ENCODE measurements at regions not wholly inside any gene's neighbourhood (a gene's known extent, or its start where the extent isn't known, plus 50 kb on each side); places are given as distances from the start of the nearest gene placed in this dataset.

DNA sequence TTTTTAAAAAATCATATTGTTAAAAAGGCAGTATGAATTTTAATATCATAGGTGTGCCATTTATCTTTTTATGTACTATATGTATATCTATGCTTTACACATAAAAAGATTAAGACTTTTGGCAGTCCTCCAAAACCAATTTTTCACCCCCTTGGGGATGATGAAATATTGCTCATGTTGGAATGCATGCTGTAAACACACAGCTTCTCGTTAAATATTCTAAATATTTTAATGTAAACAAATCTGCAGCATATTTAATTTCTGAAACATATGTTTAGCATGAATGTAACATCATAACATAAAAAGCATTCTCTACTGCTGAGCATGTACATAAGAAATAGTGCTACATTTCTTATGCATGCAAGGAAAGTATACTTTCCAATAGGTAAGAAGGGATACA lies 484.3 kb upstream of the LRATD1 start:
- no peaks in the 10 kb centered on the region for H3K4me1 Mint-ChIP-seq (ENCODE audit: low read depth)
- no peaks in the 10 kb centered on the region for H3K36me3 Mint-ChIP-seq (ENCODE audit: low read depth)
- no peak for DNase-seq (ENCODE audit: low spot score)
- intact Hi-C loops (cut with micrococcal nuclease), result no loop called here
- peaks cover 4% of the 10 kb centered on the region for H3K9me3 Mint-ChIP-seq
- no peaks in the 10 kb centered on the region for H3K27me3 Mint-ChIP-seq (ENCODE audit: low read depth)
- no peak overlapping the region for H3K4me3 Mint-ChIP-seq (ENCODE audit: low read depth)
- H3K27ac Mint-ChIP-seq, result no peak overlapping the region

- Mint-ChIP-seq H3K36me3 (ENCODE audit: low read depth) (no peaks in the 10 kb centered on the region), H3K4me3 (ENCODE audit: low read depth) (no peak overlapping the region), H3K4me1 (ENCODE audit: low read depth) (no peaks in the 10 kb centered on the region), H3K9me3 (peaks cover 29% of the 10 kb centered on the region), H3K27me3 (ENCODE audit: low read depth) (no peaks in the 10 kb centered on the region), H3K27ac (no peak overlapping the region)
- intact Hi-C loops (cut with micrococcal nuclease), result no loop called here
- DNase-seq (ENCODE audit: low spot score), result no peak
Measured at GRCh38 chr2:14157816-14158215, 474.7 kb upstream of the LRATD1 start.

DNA sequence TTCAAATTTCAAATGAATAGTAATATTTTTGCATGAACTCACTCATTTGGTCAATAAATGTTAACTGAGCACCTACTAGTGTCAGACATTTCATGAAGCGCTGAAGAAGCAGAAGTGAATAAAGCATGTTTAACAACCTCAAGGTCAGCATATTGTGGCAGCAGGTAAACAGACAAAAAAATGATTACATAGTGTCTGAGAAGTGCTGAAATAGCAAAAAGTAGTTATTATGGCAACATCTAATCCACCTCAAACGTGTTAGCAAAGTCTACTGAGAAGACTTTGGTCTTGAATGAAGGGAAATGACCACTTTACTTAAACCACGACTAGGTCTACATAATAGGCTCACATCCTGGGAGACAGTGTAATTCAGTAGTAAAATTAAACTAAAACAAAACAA lies 452.2 kb upstream of the LRATD1 start:
- H3K36me3 Mint-ChIP-seq (ENCODE audit: low read depth), result no peaks in the 10 kb centered on the region
- H3K27me3 Mint-ChIP-seq (ENCODE audit: low read depth), result no peaks in the 10 kb centered on the region
- H3K4me3 Mint-ChIP-seq (ENCODE audit: low read depth), result no peak overlapping the region
- no peak for DNase-seq (ENCODE audit: low spot score)
- peaks cover 25% of the 10 kb centered on the region for H3K9me3 Mint-ChIP-seq
- no peak overlapping the region for H3K27ac Mint-ChIP-seq
- intact Hi-C loops (cut with micrococcal nuclease), result no loop called here
- no peaks in the 10 kb centered on the region for H3K4me1 Mint-ChIP-seq (ENCODE audit: low read depth)

- H3K36me3 Mint-ChIP-seq (ENCODE audit: low read depth), result no peaks in the 10 kb centered on the region
- peaks cover 18% of the 10 kb centered on the region for H3K9me3 Mint-ChIP-seq
- no peaks in the 10 kb centered on the region for H3K4me1 Mint-ChIP-seq (ENCODE audit: low read depth)
Measured at GRCh38 chr2:14182227-14182946, 450.1 kb upstream of the LRATD1 start.

GRCh38 chr2:14185906-14186305 lies 446.6 kb upstream of the LRATD1 start:
- intact Hi-C loops (cut with micrococcal nuclease), result no loop called here
- DNase-seq (ENCODE audit: low spot score), result no peak
- H3K36me3 Mint-ChIP-seq (ENCODE audit: low read depth), result no peaks in the 10 kb centered on the region
- H3K27ac Mint-ChIP-seq, result no peak overlapping the region
- H3K9me3 Mint-ChIP-seq, result peaks cover 22% of the 10 kb centered on the region
- no peak overlapping the region for H3K4me3 Mint-ChIP-seq (ENCODE audit: low read depth)
- H3K4me1 Mint-ChIP-seq (ENCODE audit: low read depth), result no peaks in the 10 kb centered on the region
- no peaks in the 10 kb centered on the region for H3K27me3 Mint-ChIP-seq (ENCODE audit: low read depth)

More at GRCh38 chr2:14182227-14182946, 450.1 kb upstream of the LRATD1 start:
- Mint-ChIP-seq H3K4me3 (ENCODE audit: low read depth) (no peak overlapping the region), H3K27ac (no peak overlapping the region), H3K27me3 (ENCODE audit: low read depth) (no peaks in the 10 kb centered on the region)
- DNase-seq (ENCODE audit: low spot score), result no peak
- intact Hi-C loops (cut with micrococcal nuclease), result no loop called here

- no peaks in the 10 kb centered on the region for H3K4me1 Mint-ChIP-seq (ENCODE audit: low read depth)
- no peaks in the 10 kb centered on the region for H3K36me3 Mint-ChIP-seq (ENCODE audit: low read depth)
- H3K4me3 Mint-ChIP-seq (ENCODE audit: low read depth), result no peak overlapping the region
- no peak for DNase-seq (ENCODE audit: low spot score)
- H3K27ac Mint-ChIP-seq, result no peak overlapping the region
- peaks cover 25% of the 10 kb centered on the region for H3K9me3 Mint-ChIP-seq
- no peaks in the 10 kb centered on the region for H3K27me3 Mint-ChIP-seq (ENCODE audit: low read depth)
- intact Hi-C loops (cut with micrococcal nuclease), result no loop called here
Measured at GRCh38 chr2:14188446-14188845, 444.1 kb upstream of the LRATD1 start.

GRCh38 chr2:14189929-14190328 lies 442.6 kb upstream of the LRATD1 start:
- Mint-ChIP-seq H3K36me3 (ENCODE audit: low read depth) (no peaks in the 10 kb centered on the region), H3K27me3 (ENCODE audit: low read depth) (no peaks in the 10 kb centered on the region), H3K4me3 (ENCODE audit: low read depth) (no peak overlapping the region), H3K27ac (no peak overlapping the region), H3K4me1 (ENCODE audit: low read depth) (no peaks in the 10 kb centered on the region), H3K9me3 (peaks cover 31% of the 10 kb centered on the region)
- no peak for DNase-seq (ENCODE audit: low spot score)
- intact Hi-C loops (cut with micrococcal nuclease), result no loop called here

GRCh38 chr2:14194233-14194632 lies 438.3 kb upstream of the LRATD1 start:
- Mint-ChIP-seq H3K4me1 (ENCODE audit: low read depth) (no peaks in the 10 kb centered on the region), H3K27ac (no peak overlapping the region), H3K36me3 (ENCODE audit: low read depth) (no peaks in the 10 kb centered on the region), H3K9me3 (peaks cover 42% of the 10 kb centered on the region), H3K4me3 (ENCODE audit: low read depth) (no peak overlapping the region), H3K27me3 (ENCODE audit: low read depth) (no peaks in the 10 kb centered on the region)
- intact Hi-C loops (cut with micrococcal nuclease), result no loop called here
- no peak for DNase-seq (ENCODE audit: low spot score)

- H3K4me1 Mint-ChIP-seq (ENCODE audit: low read depth), result no peaks in the 10 kb centered on the region
- H3K27me3 Mint-ChIP-seq (ENCODE audit: low read depth), result no peaks in the 10 kb centered on the region
- H3K4me3 Mint-ChIP-seq (ENCODE audit: low read depth), result no peak overlapping the region
- no peak overlapping the region for H3K27ac Mint-ChIP-seq
- peaks cover 40% of the 10 kb centered on the region for H3K9me3 Mint-ChIP-seq
- no peaks in the 10 kb centered on the region for H3K36me3 Mint-ChIP-seq (ENCODE audit: low read depth)
- intact Hi-C loops (cut with micrococcal nuclease), result no loop called here
- no peak for DNase-seq (ENCODE audit: low spot score)
Measured at GRCh38 chr2:14197293-14197692, 435.2 kb upstream of the LRATD1 start.

- Mint-ChIP-seq H3K27me3 (ENCODE audit: low read depth) (no peaks in the 10 kb centered on the region), H3K9me3 (peaks cover 34% of the 10 kb centered on the region), H3K4me3 (ENCODE audit: low read depth) (no peak overlapping the region), H3K36me3 (ENCODE audit: low read depth) (no peaks in the 10 kb centered on the region), H3K27ac (no peak overlapping the region), H3K4me1 (ENCODE audit: low read depth) (no peaks in the 10 kb centered on the region)
- DNase-seq (ENCODE audit: low spot score), result no peak
- intact Hi-C loops (cut with micrococcal nuclease), result no loop called here
Measured at GRCh38 chr2:14199040-14199439, 433.5 kb upstream of the LRATD1 start.

GRCh38 chr2:14219306-14219705 lies 413.2 kb upstream of the LRATD1 start:
- Mint-ChIP-seq H3K27ac (no peak overlapping the region), H3K9me3 (peaks cover 5% of the 10 kb centered on the region), H3K4me3 (ENCODE audit: low read depth) (no peak overlapping the region), H3K27me3 (ENCODE audit: low read depth) (no peaks in the 10 kb centered on the region), H3K4me1 (ENCODE audit: low read depth) (no peaks in the 10 kb centered on the region), H3K36me3 (ENCODE audit: low read depth) (no peaks in the 10 kb centered on the region)
- DNase-seq (ENCODE audit: low spot score), result no peak
- intact Hi-C loops (cut with micrococcal nuclease), result no loop called here

GRCh38 chr2:14220101-14220500 lies 412.4 kb upstream of the LRATD1 start:
- no peak for DNase-seq (ENCODE audit: low spot score)
- H3K27ac Mint-ChIP-seq, result no peak overlapping the region
- no peaks in the 10 kb centered on the region for H3K36me3 Mint-ChIP-seq (ENCODE audit: low read depth)
- H3K27me3 Mint-ChIP-seq (ENCODE audit: low read depth), result no peaks in the 10 kb centered on the region
- H3K9me3 Mint-ChIP-seq, result peaks cover 5% of the 10 kb centered on the region
- H3K4me3 Mint-ChIP-seq (ENCODE audit: low read depth), result no peak overlapping the region
- intact Hi-C loops (cut with micrococcal nuclease), result no loop called here
- H3K4me1 Mint-ChIP-seq (ENCODE audit: low read depth), result no peaks in the 10 kb centered on the region

GRCh38 chr2:14221466-14221865 lies 411.1 kb upstream of the LRATD1 start:
- Mint-ChIP-seq H3K4me3 (ENCODE audit: low read depth) (no peak overlapping the region), H3K36me3 (ENCODE audit: low read depth) (no peaks in the 10 kb centered on the region), H3K27ac (no peak overlapping the region), H3K4me1 (ENCODE audit: low read depth) (no peaks in the 10 kb centered on the region), H3K9me3 (peaks cover 6% of the 10 kb centered on the region), H3K27me3 (ENCODE audit: low read depth) (no peaks in the 10 kb centered on the region)
- intact Hi-C loops (cut with micrococcal nuclease), result no loop called here
- no peak for DNase-seq (ENCODE audit: low spot score)

GRCh38 chr2:14223576-14223975 lies 408.9 kb upstream of the LRATD1 start:
- no peak for DNase-seq (ENCODE audit: low spot score)
- H3K27ac Mint-ChIP-seq, result no peak overlapping the region
- H3K27me3 Mint-ChIP-seq (ENCODE audit: low read depth), result no peaks in the 10 kb centered on the region
- no peaks in the 10 kb centered on the region for H3K4me1 Mint-ChIP-seq (ENCODE audit: low read depth)
- H3K9me3 Mint-ChIP-seq, result peaks cover 13% of the 10 kb centered on the region
- intact Hi-C loops (cut with micrococcal nuclease), result no loop called here
- H3K4me3 Mint-ChIP-seq (ENCODE audit: low read depth), result no peak overlapping the region
- no peaks in the 10 kb centered on the region for H3K36me3 Mint-ChIP-seq (ENCODE audit: low read depth)
